A172 (cell line): ENCODE measurements at regions not wholly inside any gene's neighbourhood (a gene's known extent, or its start where the extent isn't known, plus 50 kb on each side); places are given as distances from the start of the nearest gene placed in this dataset.

Source experiments
- DNase-seq: peaks from one replicate; pipeline ENCODE4 v3.0.0-alpha.2; 2015; ENCODE audit warnings: low spot score

DNA sequence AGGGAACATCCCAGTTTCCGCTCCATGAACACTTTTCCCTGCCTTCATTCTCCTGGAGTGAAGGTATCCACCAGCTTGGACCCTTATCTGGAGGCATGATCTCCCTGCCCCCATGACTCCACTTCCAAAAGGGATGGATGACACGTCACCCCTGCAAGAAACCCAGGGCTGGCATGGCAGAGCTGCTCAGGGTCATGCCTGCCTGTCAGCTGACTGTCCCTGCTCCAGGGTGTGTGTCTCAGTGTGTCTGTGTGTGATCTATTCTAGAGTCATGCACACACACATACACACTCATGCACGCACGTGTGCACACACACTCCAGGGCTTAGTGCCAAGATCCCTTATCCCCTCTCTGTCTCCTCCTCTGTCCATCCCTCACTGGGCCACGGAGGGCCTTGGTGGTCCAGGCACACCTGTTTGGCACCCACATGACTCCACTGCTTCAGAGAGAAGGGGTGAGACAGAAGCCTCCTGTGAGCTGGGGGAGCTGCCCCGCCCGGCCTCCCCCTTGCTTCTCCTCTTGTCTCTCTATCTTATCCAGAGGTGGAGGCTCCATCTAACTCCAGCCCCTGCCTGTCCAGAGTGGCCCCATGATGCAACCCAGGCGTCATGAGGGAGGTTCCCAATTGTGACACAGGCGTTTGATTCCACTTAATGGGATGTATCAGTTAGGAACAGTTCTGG is 290.9 kb downstream of the CDC5L start:
- no peak for DNase-seq

DNA sequence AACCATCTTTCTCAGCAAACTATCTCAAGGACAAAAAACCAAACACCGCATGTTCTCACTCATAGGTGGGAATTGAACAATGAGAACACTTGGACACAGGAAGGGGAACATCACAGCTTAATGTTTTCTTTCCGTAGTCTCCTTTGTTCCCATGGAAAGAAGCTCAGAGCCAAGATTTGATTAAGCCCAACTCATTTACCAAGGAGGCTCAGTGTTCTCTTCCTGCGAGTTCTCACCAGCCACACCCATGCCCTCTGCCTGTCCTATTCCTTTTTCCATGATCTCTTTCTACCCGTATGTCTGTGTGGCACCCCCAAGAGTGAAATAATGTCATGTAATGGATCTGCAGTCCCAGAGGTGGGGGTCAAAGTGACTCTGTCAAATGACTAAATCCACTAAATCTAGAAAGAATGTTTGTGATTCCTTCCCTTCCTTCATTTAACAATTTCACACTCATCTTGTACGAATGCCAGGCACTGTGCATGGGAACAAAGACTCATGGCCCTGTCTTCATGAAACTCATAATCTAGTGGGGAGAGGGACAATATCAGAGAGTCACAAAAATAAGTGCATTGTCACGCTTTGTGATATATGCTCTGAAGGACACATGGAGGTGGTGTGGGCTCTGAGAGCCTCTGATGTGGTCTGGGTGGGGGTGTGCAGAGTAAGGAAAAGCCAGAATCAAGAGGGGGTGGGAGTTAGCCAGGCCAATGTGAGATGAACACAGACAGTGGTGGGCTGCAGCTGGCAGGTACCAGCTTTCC is 292.1 kb downstream of the CDC5L start:
- DNase-seq = no peak

DNA sequence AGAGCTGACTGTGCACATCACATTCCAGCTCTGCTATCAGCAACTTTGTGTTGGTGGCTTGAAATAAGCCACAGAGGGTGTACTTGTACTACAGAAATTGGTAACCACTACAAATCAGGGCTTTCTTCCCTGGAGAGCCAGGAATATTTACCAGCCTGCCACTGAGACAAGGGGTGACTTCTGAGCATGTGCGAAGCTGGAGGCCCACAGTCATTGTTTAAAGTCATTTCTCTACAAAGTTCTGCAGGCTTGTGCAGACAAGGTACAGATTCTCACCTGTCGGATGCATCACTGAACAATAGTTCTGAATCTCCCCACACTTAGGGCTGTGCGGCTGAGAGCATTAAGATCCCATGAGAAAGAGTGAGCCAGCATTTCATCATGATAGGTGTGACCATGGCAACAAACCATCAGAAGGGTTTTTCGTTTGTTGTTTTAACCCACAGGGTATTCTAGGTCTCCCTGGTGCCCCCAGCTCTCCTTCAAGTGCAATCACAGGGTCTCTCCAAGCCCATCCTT is 292.8 kb downstream of the CDC5L start:
- DNase-seq = no peak

DNA sequence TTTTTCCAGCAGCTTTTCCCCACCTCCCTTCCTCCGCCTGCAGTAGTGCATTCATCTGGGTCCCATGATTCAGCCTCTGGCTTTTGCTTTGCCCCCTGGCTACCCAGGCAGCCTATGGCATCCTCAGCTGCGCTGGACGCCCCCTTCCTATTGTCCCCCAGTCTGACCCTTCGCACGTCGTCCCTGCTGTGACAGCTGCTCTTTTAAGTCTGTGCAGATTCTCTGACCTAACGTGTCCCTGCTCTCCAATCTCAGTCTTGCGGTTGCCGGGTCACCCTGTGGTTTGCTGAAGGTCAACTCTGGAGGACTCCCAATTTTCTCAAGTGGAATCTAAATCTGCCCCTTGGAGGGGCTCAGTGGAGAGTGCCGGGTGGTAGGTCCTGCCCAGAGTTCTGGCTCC is 294.3 kb downstream of the CDC5L start:
- peak; percentile 47 for DNase-seq

DNA sequence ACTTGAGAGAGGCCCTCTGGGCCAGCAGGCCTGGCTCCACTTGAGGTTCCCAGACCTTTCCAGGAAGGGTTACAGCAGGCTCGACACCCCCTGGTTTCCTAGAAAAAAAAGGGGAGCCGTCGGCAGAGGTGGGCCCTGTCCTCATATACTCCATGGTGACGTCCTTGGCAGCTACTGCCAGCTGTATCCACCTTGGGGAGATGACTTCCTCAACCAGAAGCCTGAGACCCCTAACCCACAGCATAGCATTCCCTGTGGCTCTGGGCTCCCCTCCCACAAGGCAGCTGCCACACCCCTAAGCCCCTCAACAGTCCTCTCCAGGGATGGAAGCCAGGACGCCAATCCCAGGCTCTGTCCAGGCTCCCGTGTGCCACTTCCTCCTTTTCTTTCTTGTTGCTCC is 294.8 kb downstream of the CDC5L start:
- no peak for DNase-seq

DNA sequence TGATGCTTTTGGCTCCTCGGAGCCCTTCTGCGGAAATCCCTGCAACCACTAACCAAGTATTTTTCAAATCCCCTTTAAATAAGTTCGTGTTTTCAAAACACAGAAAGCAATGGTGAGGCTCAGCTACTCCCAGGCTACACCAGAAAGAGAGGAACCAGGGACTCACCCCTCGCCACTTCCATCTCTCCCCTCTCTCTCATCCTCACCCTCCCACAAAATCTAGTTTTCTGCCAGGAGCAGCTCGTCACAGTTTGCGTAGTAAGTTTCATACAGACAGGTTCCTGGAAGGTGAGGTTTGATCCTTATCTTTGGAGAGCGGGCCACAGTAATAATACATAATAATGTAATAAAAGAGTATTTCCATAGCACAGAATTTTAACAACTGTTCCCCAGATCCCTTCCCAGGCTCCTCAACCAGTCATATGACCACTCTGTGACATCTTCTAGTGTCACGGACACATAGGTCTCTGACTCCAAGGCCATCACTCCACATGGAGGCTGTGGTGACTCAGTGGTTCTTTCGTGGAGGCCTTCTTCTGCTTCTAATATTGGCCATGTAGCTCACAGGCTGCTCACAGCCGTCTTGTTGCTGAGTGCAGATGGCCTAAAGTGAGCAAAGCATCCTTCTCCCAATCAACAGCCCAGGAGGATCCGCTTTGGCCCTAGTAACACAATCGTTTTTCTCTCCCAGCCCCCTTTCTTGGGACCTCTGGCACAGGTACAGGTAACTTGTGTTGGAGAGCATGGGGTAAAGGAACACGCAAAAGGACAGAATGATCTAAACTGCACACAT is 295.7 kb downstream of the CDC5L start:
- no peak for DNase-seq

DNA sequence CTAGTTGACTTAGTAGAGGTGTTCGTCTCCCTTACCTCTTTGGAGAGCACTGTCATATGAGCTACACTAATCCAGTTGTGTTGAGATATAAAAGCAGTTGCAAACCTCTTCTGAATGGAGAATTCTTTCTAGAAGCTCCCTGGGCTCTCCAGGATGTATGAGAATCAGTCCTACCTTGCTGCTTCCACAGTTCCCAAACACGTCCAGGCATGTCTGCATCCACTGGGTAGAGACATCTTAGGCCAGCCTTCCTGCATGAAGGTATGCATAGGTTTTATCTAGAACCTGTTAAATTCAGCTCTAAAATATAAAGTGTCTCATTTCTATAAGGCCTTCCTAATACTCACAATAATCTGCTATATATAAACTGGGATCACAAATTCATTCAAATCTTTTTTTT is 297.7 kb downstream of the CDC5L start:
- DNase-seq = no peak

DNA sequence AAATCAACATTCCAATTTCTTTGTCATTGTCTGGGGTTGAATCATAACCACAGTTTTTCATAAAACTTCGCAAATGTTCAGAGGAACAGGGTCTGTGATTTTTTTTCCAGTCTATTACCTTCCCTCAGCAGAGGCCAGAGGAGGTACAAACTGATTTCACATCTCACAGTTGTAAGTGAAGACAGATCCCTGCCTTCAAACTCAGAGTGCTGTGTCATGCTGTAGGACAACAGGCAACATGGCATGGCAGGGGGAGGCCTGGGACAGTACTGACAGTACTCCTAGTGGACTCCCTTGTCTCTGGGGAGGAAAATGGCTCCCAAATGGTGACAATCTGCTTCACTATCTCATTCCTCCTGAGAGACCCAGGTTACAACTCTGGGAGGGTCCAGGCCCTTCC is 308.6 kb downstream of the CDC5L start:
- peak; percentile 14 for DNase-seq

DNA sequence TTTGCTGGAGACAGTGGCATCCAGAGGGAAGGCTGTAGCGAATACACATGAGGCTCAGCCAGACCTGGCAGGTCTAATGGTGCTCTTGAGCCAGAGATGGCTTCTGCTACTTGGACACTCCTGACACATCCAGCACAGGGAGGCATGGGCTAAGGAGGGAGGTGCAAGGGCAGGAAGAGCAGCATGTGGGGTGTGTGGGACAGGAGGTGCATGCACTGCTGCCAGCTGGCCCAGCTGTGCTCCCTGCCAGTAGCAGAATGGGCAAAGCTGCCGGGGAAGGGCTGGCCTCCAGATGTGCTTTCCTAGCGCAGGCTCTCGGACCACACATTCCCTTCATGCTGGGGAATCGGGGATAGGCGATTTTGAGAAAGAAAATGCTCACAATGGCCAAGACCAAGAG is 309.2 kb downstream of the CDC5L start:
- no peak for DNase-seq

DNA sequence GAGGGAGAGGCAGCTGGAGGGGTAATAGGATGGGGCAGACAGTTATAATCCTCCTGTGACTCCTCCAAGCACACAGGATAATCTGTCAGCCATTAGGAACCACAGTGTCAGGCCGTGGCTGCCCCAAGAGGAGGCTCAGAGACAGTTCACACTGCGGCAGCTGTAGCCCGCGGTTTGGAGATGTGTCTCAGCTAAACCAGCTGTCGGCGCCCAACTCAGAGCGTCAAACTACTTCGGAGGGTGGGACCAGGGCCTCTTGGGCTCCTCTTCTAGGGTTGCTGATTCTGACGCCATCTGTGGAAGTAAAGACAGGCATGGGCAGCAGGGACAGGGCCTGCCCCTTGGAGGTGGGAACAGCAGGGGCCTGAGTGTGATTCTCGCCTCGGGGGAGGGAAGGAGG is 309.8 kb downstream of the CDC5L start:
- no peak for DNase-seq

DNA sequence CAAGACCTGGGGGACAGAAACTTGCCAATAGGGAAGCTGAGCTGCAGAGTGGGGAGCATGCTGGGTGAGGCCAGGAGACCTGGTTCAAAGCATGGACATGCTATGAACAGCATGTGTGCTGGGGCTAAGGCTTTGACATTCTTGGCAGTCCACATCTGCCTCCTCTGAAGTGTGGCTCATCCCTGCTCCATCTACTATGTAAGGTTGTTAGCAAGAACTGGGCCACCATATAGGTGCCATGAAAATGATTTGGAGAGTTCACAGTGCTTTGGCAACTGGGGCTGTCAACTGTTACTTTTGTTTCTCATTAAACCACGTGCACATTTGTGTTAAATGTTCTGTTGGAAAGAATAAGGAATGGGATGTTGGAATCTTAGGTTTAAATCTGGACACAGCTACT is 311.1 kb downstream of the CDC5L start:
- DNase-seq = no peak

DNA sequence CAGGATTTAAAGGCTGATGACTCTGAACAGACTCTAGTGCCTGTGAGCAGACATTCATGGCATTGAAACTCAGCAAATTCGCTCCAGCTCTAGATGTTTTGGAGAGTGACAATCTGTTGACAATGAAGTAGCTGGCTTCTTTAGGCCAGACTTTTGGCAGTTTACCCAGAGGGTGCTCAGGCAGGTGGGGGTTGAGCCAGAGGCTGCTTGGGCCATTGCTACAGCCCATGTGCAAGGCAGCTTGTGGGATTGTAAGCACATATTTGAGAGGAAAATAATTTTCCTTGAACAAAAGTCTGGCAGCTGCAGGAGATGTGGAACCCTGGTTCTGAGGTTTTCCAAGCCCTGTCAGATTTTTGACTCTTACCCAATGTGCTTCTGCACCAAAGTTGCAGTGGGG is 311.6 kb downstream of the CDC5L start:
- DNase-seq = no peak

DNA sequence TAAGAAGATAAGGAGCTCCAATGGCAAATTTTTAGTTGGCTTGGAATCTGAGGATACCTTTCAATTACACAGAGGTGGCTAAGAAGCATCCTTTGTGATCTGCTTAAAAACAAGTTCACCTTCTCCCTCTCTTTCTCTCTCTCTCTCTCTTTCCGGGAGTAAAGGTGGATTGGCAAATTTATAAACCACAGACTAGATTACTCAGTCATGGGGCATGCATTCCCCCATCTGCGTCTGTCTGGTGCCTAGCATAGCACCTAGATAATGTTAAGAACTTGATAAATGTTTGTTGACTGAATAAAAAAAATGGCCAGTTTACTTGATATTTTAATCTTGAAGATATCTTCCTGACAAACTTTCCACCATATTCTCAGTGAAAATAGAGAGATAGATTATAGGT is 312.3 kb downstream of the CDC5L start:
- no peak for DNase-seq

DNA sequence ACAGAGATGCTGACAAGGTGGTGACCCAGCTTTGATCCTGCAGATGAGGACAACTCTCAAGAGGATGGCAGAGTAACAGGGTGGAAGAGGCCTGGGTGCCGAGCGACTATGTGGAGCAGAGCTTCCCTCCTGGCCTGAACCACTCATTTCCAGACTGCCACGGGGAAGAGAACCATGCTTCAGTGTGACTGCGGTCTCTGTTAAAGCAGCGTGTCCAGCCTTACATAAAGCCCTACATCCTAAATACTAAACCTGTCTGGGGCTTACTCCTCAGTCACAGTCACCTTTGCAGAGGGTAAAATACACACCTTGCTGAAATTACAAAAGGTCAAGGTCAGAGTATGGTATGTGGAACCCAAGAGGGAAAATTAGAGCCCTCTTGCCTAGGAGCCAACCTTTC is 312.9 kb downstream of the CDC5L start:
- DNase-seq = no peak

DNA sequence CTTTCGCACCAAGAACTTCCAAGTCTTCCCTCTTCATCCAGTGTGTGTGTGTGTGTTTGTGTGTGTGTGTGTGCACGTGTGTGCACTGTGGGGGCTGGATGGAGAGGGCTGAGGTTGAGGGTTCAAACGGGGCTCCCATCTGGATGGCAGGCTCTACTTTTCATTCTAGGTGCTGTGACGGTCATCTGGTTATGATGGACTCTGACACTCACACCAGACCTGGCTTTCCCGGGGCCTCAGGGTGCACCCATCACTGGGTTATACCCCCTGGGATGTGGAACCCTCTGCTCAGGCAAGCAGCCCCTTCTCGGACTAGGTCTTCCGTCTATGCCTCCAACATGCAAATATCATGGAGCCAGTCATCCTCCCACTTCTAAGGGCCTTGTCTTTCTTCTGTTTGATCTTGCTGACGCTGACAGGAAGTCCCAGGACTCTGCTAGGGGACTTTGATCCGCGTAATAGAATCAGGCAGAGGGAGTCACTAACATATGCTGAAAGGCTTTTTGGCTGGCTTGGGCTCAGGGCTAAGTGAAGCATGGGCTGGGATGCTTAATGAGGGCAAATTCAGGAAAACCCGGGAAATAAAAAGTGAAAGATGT is 313.6 kb downstream of the CDC5L start:
- DNase-seq = no peak

DNA sequence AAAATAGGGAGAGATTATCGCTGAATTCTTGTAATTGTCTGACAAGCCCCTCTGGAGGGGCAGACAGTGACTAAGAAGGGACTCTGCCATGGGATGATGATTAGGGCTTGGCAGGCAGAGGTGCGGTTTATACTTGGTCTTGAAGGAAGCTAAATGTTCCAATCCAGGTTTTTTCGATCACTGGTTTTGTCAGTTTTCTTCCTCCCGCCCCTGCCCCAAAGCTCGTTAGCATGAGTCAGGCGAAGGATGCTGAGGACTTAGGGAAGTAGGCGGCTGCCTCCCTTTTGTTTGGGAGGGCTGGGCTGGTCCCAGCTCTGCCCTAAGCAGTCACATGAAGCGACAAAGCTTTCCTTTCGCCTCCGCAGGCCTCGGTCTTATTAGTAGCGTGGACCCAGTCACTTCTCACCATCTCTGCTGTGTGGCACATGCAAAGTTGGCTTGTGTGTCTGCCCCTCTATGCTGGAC is 314.2 kb downstream of the CDC5L start:
- no peak for DNase-seq

DNA sequence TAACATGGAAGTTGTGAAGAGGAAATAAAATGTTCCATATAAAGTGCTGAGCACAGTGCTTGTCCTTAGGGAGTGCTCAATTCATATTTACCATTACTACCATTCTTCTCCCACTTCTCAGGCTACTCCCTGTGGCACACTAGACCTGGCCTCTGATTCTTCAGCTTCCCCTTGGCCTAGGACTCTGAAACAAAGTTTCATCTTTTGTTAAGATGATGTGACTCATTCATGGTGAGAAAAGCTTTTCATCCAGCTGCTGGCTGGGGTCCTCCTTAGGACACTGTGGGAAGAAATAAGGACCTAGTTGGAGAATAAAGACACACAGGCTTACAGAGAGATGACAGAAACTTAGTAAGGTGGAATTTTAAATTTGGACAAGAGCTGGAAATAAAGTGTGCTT is 314.8 kb downstream of the CDC5L start:
- DNase-seq = no peak

DNA sequence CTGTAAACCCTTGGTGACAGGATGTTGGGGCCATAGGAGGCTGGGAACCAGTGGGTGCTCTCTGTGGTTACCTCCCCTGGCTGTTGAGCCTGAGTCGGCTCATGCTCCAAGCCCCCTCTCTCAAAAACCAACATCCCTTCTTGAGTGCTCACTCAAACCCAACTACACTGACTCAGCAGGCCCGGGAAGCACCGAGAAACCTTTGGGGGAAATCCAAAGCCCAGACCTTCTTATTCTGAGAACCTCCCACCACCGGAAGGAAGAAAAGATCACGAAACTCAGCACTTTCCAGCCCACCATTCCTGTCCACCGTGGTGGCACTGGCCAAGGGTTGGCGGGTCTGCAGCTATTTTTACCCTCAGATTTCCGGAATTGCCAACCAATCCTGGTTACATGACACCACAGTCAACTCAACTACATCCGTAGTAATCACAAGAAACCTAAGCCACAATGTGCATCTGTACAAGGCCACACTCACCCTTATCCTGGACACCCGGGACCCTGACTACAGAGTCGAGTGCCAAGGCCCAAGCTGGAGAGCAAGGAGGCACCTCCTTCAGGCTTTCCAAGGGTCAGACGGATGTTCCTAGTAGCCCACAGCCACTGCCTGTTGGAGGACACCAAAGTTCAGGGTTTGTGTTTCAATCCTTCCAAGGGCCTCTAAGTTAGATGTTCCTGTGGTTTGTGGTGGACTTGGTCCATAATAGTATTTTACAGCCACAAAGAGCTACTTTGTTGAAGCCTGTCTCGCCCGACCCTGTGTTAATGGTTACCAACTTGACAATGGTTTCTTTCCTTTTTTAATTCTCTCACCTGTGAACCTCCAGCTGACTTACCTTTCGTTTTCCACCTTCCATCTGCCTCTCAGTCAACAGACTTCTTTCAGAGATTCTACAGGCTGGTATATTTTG is 317.0 kb downstream of the CDC5L start:
- DNase-seq = no peak

DNA sequence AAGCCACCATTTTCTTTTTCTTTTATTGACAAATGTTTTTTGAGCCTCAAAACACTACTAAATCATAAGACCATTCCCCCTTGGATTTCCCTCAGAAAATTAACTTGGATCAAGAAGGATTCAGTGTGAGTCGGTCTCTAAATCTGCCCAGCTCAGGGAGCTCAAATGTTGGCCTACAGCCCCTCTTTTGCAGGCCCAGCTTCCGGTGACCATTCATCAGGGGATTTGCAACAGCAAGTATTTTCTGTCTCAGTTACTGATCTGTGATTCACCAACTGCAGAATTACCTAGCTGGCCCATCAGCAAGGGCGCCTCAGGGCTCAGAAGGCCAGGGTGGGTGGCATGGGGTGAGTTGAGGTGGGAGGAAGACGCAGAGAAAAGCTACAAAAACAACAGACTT is 318.1 kb downstream of the CDC5L start:
- no peak for DNase-seq

DNA sequence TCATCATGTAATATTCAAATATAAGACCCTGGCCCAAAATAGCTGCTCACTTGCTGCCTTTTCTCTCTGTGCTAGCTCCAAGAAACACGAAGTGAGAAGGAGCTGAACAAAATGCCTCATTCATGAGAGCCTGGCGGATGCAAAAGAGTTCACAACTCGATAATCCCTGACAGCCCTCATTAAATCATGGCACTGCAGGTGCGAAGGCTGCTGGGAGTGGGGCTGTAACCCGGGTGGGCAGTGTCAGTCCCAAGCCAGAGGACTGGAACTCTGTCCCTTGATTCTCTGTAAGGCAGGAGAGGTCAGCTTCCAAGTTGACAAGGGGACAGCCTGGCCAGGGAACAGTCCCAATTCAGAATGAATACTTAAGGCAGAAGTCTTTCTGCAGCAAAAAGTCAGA is 318.5 kb downstream of the CDC5L start:
- no peak for DNase-seq

DNA sequence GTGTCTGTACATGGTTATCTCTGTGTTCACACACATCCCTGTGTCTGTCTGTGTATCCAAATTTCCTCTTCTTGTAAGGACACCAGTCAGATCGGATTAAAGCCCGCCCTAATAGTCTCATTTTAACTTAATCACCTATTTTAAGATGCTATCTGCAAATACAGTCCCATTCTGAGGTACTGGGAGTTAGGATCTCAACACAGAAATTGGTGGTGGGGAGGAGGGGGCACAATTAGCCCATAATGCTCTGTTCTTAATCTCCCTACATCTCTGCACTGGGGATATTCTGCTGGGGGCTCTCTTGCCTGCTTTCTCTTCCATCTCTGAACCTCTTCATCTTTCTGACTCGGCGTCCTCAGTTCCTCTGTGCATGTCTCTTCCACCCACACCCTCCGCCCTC is 320.7 kb downstream of the CDC5L start:
- no peak for DNase-seq
